Lung (tissue), 11 donors: ENCODE measurements at regions not wholly inside any gene's neighbourhood (a gene's known extent, or its start where the extent isn't known, plus 50 kb on each side); places are given as distances from the start of the nearest gene placed in this dataset.

Experiments
- ATAC-seq: fragments of 200-7000 bp; cut with Tn5 transposase; one replicate; pipeline ENCODE4 v1.9.1; 2020; ENCODE audit warnings: moderate number of reproducible peaks; ENCODE audit not compliant: insufficient read depth, low FRiP score
- DNase-seq, 3 donors: peaks; one replicate each; pipeline ENCODE4 v3.0.0-alpha.2; 2013 to 2017
- H3K27ac ChIP-seq, 2 donors: one replicate each; pipeline ENCODE4 v1.5.1; 2013; ENCODE audit warnings: mild to moderate bottlenecking in 2 of 2, moderate library complexity in 2 of 2, control low read depth in 1 of 2, inconsistent platforms in 1 of 2, low read depth in 1 of 2, low read length in 1 of 2
- H3K27me3 ChIP-seq, 3 donors: one replicate each; pipeline ENCODE4 v1.5.1; 2013; ENCODE audit warnings: low read length in 2 of 3; ENCODE audit not compliant: control insufficient read depth in 3 of 3, insufficient read depth in 3 of 3
- H3K36me3 ChIP-seq, 4 donors: one replicate each; pipeline ENCODE4 v1.5.1; 2013; ENCODE audit warnings: low read length in 4 of 4, mild to moderate bottlenecking in 1 of 4, moderate library complexity in 1 of 4; ENCODE audit not compliant: control insufficient read depth in 4 of 4, insufficient read depth in 4 of 4
- H3K4me1 ChIP-seq, 5 donors: one replicate each; pipeline ENCODE4 v1.5.1; 2013; ENCODE audit warnings: low read length in 5 of 5, mild to moderate bottlenecking in 2 of 5, moderate library complexity in 1 of 5; ENCODE audit not compliant: control insufficient read depth in 5 of 5, insufficient read depth in 5 of 5
- H3K4me3 ChIP-seq: one replicate; pipeline ENCODE4 v1.5.1; 2013; ENCODE audit warnings: mild to moderate bottlenecking, control low read depth, moderate library complexity
- H3K9ac ChIP-seq, 2 donors: one replicate each; pipeline ENCODE4 v1.5.1; 2013; ENCODE audit warnings: low read length in 2 of 2, control low read depth in 1 of 2; ENCODE audit not compliant: insufficient read depth in 1 of 2
- H3K9me3 ChIP-seq, 4 donors: one replicate each; pipeline ENCODE4 v1.5.1; 2013; ENCODE audit warnings: low read length in 3 of 4, mild to moderate bottlenecking in 1 of 4, moderate library complexity in 1 of 4; ENCODE audit not compliant: control insufficient read depth in 4 of 4, insufficient read depth in 3 of 4
- CTCF ChIP-seq: IDR thresholded peaks from 2 replicates; pipeline ENCODE4 v1.5.1; 2012; ENCODE audit warnings: mild to moderate bottlenecking; ENCODE audit errors: control extremely low read depth, extremely low read depth
- WGBS, 2 donors: extraction: QIAGEN DNeasy Blood & Tissue Kit; methylation state at CpG; one replicate each; pipeline ENCODE4 v1.1.7; 2013; 5-methylcytosine and 5-hydroxymethylcytosine counted together
- donor health status: control.
- donor health status: control.
- donor health status: Bipolar disorder and iron deficiency.
- donor health status: healthy.
- donor health status: DM: yes; HTN: yes; CAD: no.

DNA sequence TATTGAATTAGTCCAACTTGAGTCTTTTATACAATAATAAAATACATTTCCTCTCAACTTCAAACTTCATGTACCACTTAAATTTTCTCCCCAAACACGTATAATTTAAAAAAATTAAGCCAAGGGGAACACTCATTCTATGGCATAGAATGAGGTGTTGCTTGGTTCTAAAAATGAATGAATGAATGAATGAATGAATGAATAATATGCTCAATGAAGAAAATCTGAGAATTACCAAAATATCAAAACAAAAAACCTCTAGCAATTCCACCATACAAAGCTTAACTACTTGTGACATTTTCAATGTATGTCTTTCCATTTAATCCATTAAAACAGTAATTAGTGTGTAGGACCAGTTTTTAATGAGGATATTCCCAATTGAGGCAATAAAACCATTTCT, 62.7 kb upstream of the PLAC8 start:
- TF ChIP-seq CTCF = no peak
- 0% methylated on average over 1 of the region's 1 CpG for WGBS, 2 donors
- DNase-seq = no peak

GRCh38 chr4:83174844-83175414, 60.4 kb upstream of the PLAC8 start:
- ATAC-seq (no peak), DNase-seq (no peak)
- TF ChIP-seq CTCF = no peak
- 74 to 78% methylated on average over 4 of the region's 4 CpGs for WGBS, 2 donors
- Histone ChIP-seq H3K4me1 (no peaks in the 10 kb centered on the region), H3K4me3 (no peak overlapping the region), H3K9ac (no peak overlapping the region), H3K36me3 (no peaks in the 10 kb centered on the region), H3K9me3 (no peaks in the 10 kb centered on the region), H3K27me3 (no peaks in the 10 kb centered on the region), H3K27ac (no peak overlapping the region)

More for the DNA sequence above, 62.7 kb upstream of the PLAC8 start:
- no peaks in the 10 kb centered on the region for H3K27me3 ChIP-seq
- no peak overlapping the region for H3K27ac ChIP-seq
- no peaks in the 10 kb centered on the region for H3K4me1 ChIP-seq
- no peak overlapping the region for H3K9ac ChIP-seq
- ATAC-seq = no peak
- H3K9me3 ChIP-seq = no peaks in the 10 kb centered on the region
- no peaks in the 10 kb centered on the region for H3K36me3 ChIP-seq
- no peak overlapping the region for H3K4me3 ChIP-seq

DNA sequence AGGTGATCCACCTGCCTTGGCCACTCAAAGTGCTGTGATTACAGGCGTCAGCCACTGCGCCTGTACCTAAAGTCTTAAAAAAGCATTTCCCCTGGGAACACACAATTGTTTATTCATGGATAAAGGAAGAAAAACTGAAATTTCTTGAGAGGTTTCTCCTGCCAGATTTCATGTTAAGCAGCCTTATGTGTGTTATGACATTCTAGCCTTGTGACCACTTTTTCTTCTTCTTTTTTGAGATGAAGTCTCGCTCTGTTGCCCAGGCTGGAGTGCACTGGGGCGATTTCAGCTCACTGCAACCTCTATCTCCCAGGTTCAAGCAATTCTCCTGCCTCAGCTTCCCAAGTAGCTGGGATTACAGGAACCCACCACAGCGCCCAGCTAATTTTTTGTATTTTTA, 57.8 kb upstream of the PLAC8 start:
- DNase-seq (no peak), ATAC-seq (no peak)
- no peaks in the 10 kb centered on the region for H3K27me3 ChIP-seq
- H3K9me3 ChIP-seq = no peaks in the 10 kb centered on the region
- no peak overlapping the region for H3K9ac ChIP-seq
- H3K27ac ChIP-seq = no peak overlapping the region
- H3K36me3 ChIP-seq = no peaks in the 10 kb centered on the region
- WGBS, 2 donors = 79 to 86% methylated on average over 5 of the region's 5 CpGs
- no peaks in the 10 kb centered on the region for H3K4me1 ChIP-seq
- no peak overlapping the region for H3K4me3 ChIP-seq
- no peak for TF ChIP-seq CTCF

GRCh38 chr4:83171436-83172039, 57.0 kb upstream of the PLAC8 start:
- Histone ChIP-seq H3K27me3 (no peaks in the 10 kb centered on the region), H3K4me1 (no peaks in the 10 kb centered on the region), H3K27ac (no peak overlapping the region), H3K9me3 (no peaks in the 10 kb centered on the region), H3K36me3 (no peaks in the 10 kb centered on the region), H3K4me3 (no peak overlapping the region), H3K9ac (no peak overlapping the region)
- WGBS, 2 donors = 18 to 54% methylated on average over 2 of the region's 2 CpGs
- DNase-seq (no peak), ATAC-seq (no peak)
- no peak for TF ChIP-seq CTCF
